Smooth muscle cell (in vitro differentiated cells): ENCODE measurements at regions not wholly inside any gene's neighbourhood (a gene's known extent, or its start where the extent isn't known, plus 50 kb on each side); places are given as distances from the start of the nearest gene placed in this dataset.

ENCODE experiments used
- DNase-seq: peaks from one replicate; lab custom pipeline; 2025; ENCODE audit not compliant: unreplicated experiment; lab: John Stamatoyannopoulos, UW
- H2AFZ ChIP-seq: fragments of 200-600 bp; sonication (generic); 2 replicates; pipeline ENCODE4 v1.6.0; 2016; ENCODE audit warnings: antibody characterized with exemption, low read depth, mild to moderate bottlenecking
- H3F3A ChIP-seq: fragments of 200-600 bp; sonication (generic); 2 replicates; pipeline ENCODE4 v1.6.0; 2017; ENCODE audit warnings: antibody characterized with exemption, low read depth
- H3K27ac ChIP-seq: fragments of 200-600 bp; sonication (generic); 2 replicates; pipeline ENCODE4 v1.5.1; 2016; ENCODE audit warnings: low read depth, mild to moderate bottlenecking
- H3K27me3 ChIP-seq: fragments of 200-600 bp; sonication (generic); 2 replicates; pipeline ENCODE4 v1.6.1; 2016; ENCODE audit warnings: low read depth, mild to moderate bottlenecking
- H3K36me3 ChIP-seq: fragments of 200-600 bp; sonication (generic); 2 replicates; pipeline ENCODE4 v1.5.1; 2016; ENCODE audit warnings: low read depth
- H3K4me1 ChIP-seq: fragments of 200-600 bp; sonication (generic); 2 replicates; pipeline ENCODE4 v1.5.1; 2016; ENCODE audit warnings: low read depth
- H3K4me2 ChIP-seq: fragments of 200-600 bp; sonication (generic); 2 replicates; pipeline ENCODE4 v1.6.0; 2016; ENCODE audit warnings: mild to moderate bottlenecking
- H3K4me3 ChIP-seq: fragments of 200-600 bp; sonication (generic); 2 replicates; pipeline ENCODE4 v1.5.1; 2016; ENCODE audit warnings: mild to moderate bottlenecking
- H3K79me2 ChIP-seq: fragments of 200-600 bp; sonication (generic); 2 replicates; pipeline ENCODE4 v1.6.0; 2016; ENCODE audit warnings: low read depth, mild to moderate bottlenecking
- H3K9ac ChIP-seq: fragments of 200-600 bp; sonication (generic); 2 replicates; pipeline ENCODE4 v1.6.0; 2016; ENCODE audit warnings: low read depth
- H3K9me3 ChIP-seq: fragments of 200-600 bp; sonication (generic); replicated peaks from 2 replicates; pipeline ENCODE4 v1.5.1; 2016; ENCODE audit warnings: low read depth
- H4K20me1 ChIP-seq: fragments of 200-600 bp; sonication (generic); 2 replicates; pipeline ENCODE4 v1.6.0; 2016; ENCODE audit warnings: low read depth
- CTCF ChIP-seq: fragments of 200-600 bp; sonication (generic); IDR thresholded peaks from 2 replicates; pipeline ENCODE4 v1.5.1; 2017; ENCODE audit warnings: borderline replicate concordance, mild to moderate bottlenecking, antibody characterized with exemption; ENCODE audit not compliant: insufficient read depth, poor library complexity, severe bottlenecking
- WGBS: methylation state at CpG from one replicate; pipeline ENCODE4 v1.1.7; 2016; ENCODE audit warnings: low lambda C conversion rate; 5-methylcytosine and 5-hydroxymethylcytosine counted together

DNA sequence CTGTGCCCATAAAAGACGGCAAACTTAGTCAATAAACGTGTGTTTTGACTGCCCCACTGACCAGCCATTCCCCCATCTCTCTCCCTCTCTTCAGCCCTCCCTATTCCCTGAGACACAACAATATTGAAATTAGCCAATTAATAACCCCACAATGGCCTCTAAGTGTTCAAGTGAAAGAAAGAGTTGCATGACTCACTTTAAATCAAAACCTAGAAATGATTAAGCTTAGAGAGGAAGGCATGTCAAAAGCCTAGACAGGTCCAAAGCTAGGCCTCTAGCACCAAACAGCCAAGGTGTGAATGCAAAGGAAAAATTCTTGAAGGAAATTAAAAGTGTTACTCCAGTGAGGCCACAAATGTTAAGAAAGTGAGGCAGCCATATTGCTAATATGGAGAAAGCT, 261.6 kb upstream of the TBX18 start:
- Histone ChIP-seq H3K36me3 (no peaks in the 10 kb centered on the region), H3K4me2 (no peak overlapping the region), H3K79me2 (no peaks in the 10 kb centered on the region), H3K9ac (no peak overlapping the region), H4K20me1 (no peaks in the 10 kb centered on the region), H3F3A (no peaks in the 10 kb centered on the region), H2AFZ (no peak overlapping the region), H3K27ac (no peak overlapping the region), H3K9me3 (no peaks in the 10 kb centered on the region), H3K4me3 (no peak overlapping the region), H3K4me1 (no peaks in the 10 kb centered on the region), H3K27me3 (no peaks in the 10 kb centered on the region)
- DNase-seq = no peak
- WGBS = 98% methylated on average over 2 of the region's 2 CpGs
- TF ChIP-seq CTCF = no peak

- no peak overlapping the region for H3K4me3 ChIP-seq
Measured at GRCh38 chr6:85023721-85024120, 259.3 kb upstream of the TBX18 start.

DNA sequence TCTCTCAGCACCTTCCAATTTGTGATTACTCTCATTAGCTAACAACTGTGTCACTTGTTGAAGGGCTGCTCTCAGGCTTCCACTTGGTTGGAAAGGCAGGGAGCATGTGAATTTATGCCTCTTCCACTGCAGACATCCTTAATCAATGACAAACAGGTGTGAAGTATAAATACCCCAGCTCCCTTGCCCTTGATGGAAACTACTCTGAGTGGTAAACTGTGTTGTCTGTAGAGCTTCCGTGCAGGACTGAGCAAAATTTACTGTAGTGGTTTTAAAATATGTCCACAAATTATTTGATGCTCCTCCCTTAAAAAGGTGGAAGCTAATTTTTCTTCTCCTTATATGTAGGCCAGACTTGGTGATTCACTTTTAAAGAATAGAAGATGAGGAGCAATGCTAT, 253.0 kb upstream of the TBX18 start:
- Histone ChIP-seq H3K9ac (no peak overlapping the region), H3K9me3 (no peaks in the 10 kb centered on the region), H2AFZ (no peak overlapping the region), H3K4me3 (no peak overlapping the region), H3F3A (no peaks in the 10 kb centered on the region), H3K27ac (no peak overlapping the region), H3K4me2 (no peak overlapping the region), H3K4me1 (no peaks in the 10 kb centered on the region), H3K36me3 (no peaks in the 10 kb centered on the region), H4K20me1 (no peaks in the 10 kb centered on the region), H3K79me2 (no peaks in the 10 kb centered on the region), H3K27me3 (no peaks in the 10 kb centered on the region)
- TF ChIP-seq CTCF = no peak
- no peak for DNase-seq
- WGBS = 100% methylated on average over 1 of the region's 1 CpG

More at GRCh38 chr6:85023721-85024120, 259.3 kb upstream of the TBX18 start:
- no peaks in the 10 kb centered on the region for H4K20me1 ChIP-seq
- H3K79me2 ChIP-seq = no peaks in the 10 kb centered on the region
- no peaks in the 10 kb centered on the region for H3K4me1 ChIP-seq
- no peak for DNase-seq
- H3F3A ChIP-seq = no peaks in the 10 kb centered on the region
- H2AFZ ChIP-seq = no peak overlapping the region
- no peak overlapping the region for H3K9ac ChIP-seq
- no peak overlapping the region for H3K27ac ChIP-seq
- TF ChIP-seq CTCF = no peak
- H3K27me3 ChIP-seq = no peaks in the 10 kb centered on the region
- no peaks in the 10 kb centered on the region for H3K36me3 ChIP-seq
- no peak overlapping the region for H3K4me2 ChIP-seq
- 73% methylated on average over 2 of the region's 2 CpGs for WGBS
- H3K9me3 ChIP-seq = no peaks in the 10 kb centered on the region

DNA sequence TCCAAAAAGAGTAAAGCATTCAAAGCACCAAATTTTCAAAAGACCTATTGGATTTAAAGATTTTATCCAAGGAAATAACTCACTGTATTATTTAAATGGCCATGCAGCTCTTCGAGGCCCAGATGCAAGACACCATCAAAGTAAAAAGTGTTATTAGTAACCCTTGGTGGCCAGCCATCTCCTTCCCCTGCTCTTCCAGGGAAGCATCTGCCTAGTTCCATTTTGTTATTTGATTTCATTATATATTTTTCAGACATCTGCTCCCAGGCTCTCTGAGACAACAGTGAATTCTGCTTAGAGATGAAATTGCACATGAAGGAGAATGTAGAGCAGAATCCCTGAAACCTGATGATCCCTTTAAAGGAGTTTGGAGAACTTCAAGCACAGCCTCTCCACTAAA, 252.3 kb upstream of the TBX18 start:
- Histone ChIP-seq H3K9me3 (no peaks in the 10 kb centered on the region), H3K4me2 (no peak overlapping the region), H4K20me1 (no peaks in the 10 kb centered on the region), H3F3A (no peaks in the 10 kb centered on the region), H3K4me1 (no peaks in the 10 kb centered on the region), H3K79me2 (no peaks in the 10 kb centered on the region), H3K9ac (no peak overlapping the region), H3K4me3 (no peak overlapping the region), H2AFZ (no peak overlapping the region), H3K27ac (no peak overlapping the region), H3K36me3 (no peaks in the 10 kb centered on the region), H3K27me3 (no peaks in the 10 kb centered on the region)
- TF ChIP-seq CTCF = no peak
- 91% methylated on average over 1 of the region's 1 CpG for WGBS
- DNase-seq = no peak
